Right lobe of liver (tissue), 4 donors: ENCODE measurements at regions not wholly inside any gene's neighbourhood (a gene's known extent, or its start where the extent isn't known, plus 50 kb on each side); places are given as distances from the start of the nearest gene placed in this dataset.

Experiments used
- POLR2A ChIP-seq: fragments of 450-650 bp; IDR thresholded peaks from one replicate; pipeline ENCODE4 v1.6.1; 2017; ENCODE audit warnings: antibody characterized with exemption, mild to moderate bottlenecking
- TF ChIP-seq, protein P1 (sequence below), 4 donors: fragments of 200-600 bp in 3 of 4; fragments of 450-650 bp in 1 of 4; IDR thresholded peaks; one replicate each; pipeline versions ENCODE4 v1.5.1 to v1.8.0; 2016 to 2022; ENCODE audit warnings: antibody characterized with exemption in 4 of 4, mild to moderate bottlenecking in 2 of 4
- donor health status: DM: no; HTN: no; CAD: no.
- donor health status: DM: no; HTN: no; CAD: no.
- donor health status: DM: no; HTN: yes; CAD: no.

- TF ChIP-seq, protein P1, sequence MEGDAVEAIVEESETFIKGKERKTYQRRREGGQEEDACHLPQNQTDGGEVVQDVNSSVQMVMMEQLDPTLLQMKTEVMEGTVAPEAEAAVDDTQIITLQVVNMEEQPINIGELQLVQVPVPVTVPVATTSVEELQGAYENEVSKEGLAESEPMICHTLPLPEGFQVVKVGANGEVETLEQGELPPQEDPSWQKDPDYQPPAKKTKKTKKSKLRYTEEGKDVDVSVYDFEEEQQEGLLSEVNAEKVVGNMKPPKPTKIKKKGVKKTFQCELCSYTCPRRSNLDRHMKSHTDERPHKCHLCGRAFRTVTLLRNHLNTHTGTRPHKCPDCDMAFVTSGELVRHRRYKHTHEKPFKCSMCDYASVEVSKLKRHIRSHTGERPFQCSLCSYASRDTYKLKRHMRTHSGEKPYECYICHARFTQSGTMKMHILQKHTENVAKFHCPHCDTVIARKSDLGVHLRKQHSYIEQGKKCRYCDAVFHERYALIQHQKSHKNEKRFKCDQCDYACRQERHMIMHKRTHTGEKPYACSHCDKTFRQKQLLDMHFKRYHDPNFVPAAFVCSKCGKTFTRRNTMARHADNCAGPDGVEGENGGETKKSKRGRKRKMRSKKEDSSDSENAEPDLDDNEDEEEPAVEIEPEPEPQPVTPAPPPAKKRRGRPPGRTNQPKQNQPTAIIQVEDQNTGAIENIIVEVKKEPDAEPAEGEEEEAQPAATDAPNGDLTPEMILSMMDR (IDR thresholded peaks at IDR 0.05), result no peak
- TF ChIP-seq POLR2A, result no peak
Observed at GRCh38 chr15:39451871-39452270, 129.0 kb upstream of the THBS1 start.
